ENCODE measurements at regions not wholly inside any gene's neighbourhood (a gene's known extent, or its start where the extent isn't known, plus 50 kb on each side); places are given as distances from the start of the nearest gene placed in this dataset.
"Not testable (repeated sequence)": the region's sequence is repeated elsewhere in the genome, so short reads cannot be mapped to it uniquely, and the experiment has no call there.

GRCh38 chr3:176349706-176350105, 847.6 kb downstream of the TBL1XR1 start:
- Mint-ChIP-seq H3K9me3 (peaks cover 17% of the 10 kb centered on the region), H3K36me3 (ENCODE audit: low read depth) (peaks cover 6% of the 10 kb centered on the region), H3K27ac (ENCODE audit: unreplicated experiment) (no peak overlapping the region), H3K4me1 (peaks cover 27% of the 10 kb centered on the region), H3K4me3 (no peak overlapping the region), H3K27me3 (ENCODE audit: low read depth) (no peaks in the 10 kb centered on the region)
- no peak for DNase-seq (ENCODE audit: low read depth, low spot score)
- TF ChIP-seq CTCF (conservative IDR thresholded peaks at IDR 0.05) = no peak

DNA sequence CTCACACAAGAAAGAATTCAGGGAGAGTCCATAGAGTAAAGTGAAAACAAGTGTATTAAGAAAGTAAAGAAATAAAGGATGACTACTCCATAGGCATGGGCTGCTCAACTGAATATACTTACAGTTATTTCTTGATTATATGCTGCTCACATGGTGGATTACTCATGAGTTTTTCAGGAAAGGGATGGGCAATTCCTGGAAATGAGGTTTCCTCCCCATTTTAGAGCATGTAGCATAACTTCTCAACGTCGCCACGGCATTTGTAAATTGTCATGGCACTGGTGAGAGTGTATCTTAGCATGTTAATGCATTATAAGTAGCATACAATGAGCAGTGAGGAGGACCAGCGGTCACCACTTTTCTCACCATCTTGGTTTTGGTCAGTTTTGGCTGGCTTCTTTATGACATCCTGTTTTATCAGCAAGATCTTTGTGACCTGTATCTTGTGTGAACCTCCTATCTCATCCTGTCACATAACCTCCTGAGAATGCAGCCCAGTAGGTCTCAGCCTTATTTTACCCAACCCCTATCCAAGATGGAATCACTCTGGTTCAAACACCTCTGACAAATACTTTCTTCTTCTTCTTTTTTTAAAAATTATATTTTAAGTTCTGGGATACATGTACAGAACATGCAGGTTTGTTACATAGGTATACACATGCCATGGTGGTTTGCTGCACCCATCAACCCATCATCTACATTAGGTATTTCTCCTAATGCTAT, 849.7 kb downstream of the TBL1XR1 start:
- no peak for DNase-seq (ENCODE audit: low read depth, low spot score)
- H3K27ac Mint-ChIP-seq (ENCODE audit: unreplicated experiment) = no peak overlapping the region
- peaks cover 11% of the 10 kb centered on the region for H3K9me3 Mint-ChIP-seq
- H3K4me1 Mint-ChIP-seq = peaks cover 15% of the 10 kb centered on the region
- H3K27me3 Mint-ChIP-seq (ENCODE audit: low read depth) = no peaks in the 10 kb centered on the region
- H3K36me3 Mint-ChIP-seq (ENCODE audit: low read depth) = peaks cover 6% of the 10 kb centered on the region
- no peak for TF ChIP-seq CTCF (conservative IDR thresholded peaks at IDR 0.05)
- H3K4me3 Mint-ChIP-seq = no peak overlapping the region

GRCh38 chr3:176341963-176342362, 855.3 kb downstream of the TBL1XR1 start:
- Mint-ChIP-seq H3K36me3 (ENCODE audit: low read depth) (no peaks in the 10 kb centered on the region), H3K27me3 (ENCODE audit: low read depth) (no peaks in the 10 kb centered on the region), H3K27ac (ENCODE audit: unreplicated experiment) (no peak overlapping the region), H3K4me1 (peaks cover 7% of the 10 kb centered on the region), H3K9me3 (peaks cover 10% of the 10 kb centered on the region), H3K4me3 (no peak overlapping the region)
- TF ChIP-seq CTCF (conservative IDR thresholded peaks at IDR 0.05) = no peak
- DNase-seq (ENCODE audit: low read depth, low spot score) = no peak

DNA sequence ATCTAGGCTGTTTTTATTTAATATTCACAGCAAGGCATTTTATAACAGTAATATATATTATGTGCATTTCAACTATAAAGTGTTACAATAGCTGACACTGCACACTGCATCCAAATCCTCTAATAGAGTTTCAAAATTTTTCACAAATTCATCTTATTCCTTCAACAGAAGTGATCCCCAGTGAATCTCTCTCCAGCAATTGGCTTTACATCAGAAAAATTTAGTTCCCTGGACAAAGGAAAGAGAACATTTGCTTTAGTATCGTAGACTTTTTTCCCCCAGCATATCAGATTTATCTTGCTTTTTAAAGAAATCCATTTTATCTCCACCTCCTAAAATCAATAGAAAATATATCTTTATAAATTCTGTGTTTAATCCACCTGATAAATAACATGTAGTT, 868.6 kb downstream of the TBL1XR1 start:
- Mint-ChIP-seq H3K4me3 (no peak overlapping the region), H3K4me1 (no peaks in the 10 kb centered on the region), H3K36me3 (ENCODE audit: low read depth) (peaks cover 6% of the 10 kb centered on the region)

GRCh38 chr3:176328198-176328597, 869.1 kb downstream of the TBL1XR1 start:
- no peak for DNase-seq (ENCODE audit: low read depth, low spot score)
- Mint-ChIP-seq H3K27me3 (ENCODE audit: low read depth) (peaks cover 24% of the 10 kb centered on the region), H3K4me3 (no peak overlapping the region), H3K9me3 (peaks cover 2% of the 10 kb centered on the region), H3K4me1 (no peaks in the 10 kb centered on the region), H3K36me3 (ENCODE audit: low read depth) (peaks cover 6% of the 10 kb centered on the region), H3K27ac (ENCODE audit: unreplicated experiment) (no peak overlapping the region)
- no peak for TF ChIP-seq CTCF (conservative IDR thresholded peaks at IDR 0.05)

More for the DNA sequence above, 868.6 kb downstream of the TBL1XR1 start:
- Mint-ChIP-seq H3K27me3 (ENCODE audit: low read depth) (peaks cover 24% of the 10 kb centered on the region), H3K9me3 (peaks cover 2% of the 10 kb centered on the region), H3K27ac (ENCODE audit: unreplicated experiment) (no peak overlapping the region)
- DNase-seq (ENCODE audit: low read depth, low spot score) = no peak
- TF ChIP-seq CTCF (conservative IDR thresholded peaks at IDR 0.05) = no peak

DNA sequence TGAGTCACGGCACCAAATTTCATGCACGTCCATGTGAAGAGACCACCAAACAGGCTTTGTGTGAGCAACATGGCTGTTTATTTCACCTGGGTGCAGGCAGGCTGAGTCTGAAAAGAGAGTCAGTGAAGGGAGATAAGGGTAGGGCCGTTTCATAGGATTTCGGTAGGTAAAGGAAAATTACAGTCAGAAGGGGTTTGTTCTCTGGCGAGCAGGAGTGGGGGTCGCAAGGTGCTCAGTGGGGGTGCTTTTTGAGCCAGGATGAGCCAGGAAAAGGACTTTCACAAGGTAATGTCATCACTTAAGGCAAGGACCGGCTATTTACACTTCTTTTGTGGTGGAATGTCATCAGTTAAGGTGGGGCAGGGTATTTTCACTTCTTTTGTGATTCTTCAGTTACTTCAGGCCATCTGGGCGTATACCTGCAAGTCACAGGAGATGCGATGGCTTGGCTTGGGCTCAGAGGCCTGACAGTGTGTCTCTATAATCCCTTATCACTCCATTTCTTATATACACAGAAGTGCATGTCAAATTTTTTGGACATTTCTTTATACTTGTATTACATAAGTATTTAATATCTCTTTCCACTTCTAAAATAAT, 870.3 kb downstream of the TBL1XR1 start:
- not testable (repeated sequence) for H3K36me3 Mint-ChIP-seq (ENCODE audit: low read depth); H3K9me3 Mint-ChIP-seq

DNA sequence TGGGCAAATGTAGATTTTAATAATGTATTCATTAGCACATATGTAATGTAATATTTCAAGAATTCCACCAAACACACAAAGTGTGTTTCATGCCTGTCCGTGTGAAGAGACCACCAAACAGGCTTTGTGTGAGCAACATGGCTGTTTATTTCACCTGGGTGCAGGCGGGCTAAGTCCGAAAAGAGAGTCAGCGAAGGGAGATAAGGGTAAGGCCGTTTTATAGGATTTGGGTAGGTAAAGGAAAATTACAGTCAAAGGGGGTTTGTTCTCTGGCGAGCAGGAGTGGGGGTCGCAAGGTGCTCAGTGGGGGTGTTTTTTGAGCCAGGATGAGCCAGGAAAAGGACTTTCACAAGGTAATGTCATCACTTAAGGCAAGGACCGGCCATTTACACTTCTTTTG, 875.8 kb downstream of the TBL1XR1 start:
- peaks cover 17% of the 10 kb centered on the region for H3K27me3 Mint-ChIP-seq (ENCODE audit: low read depth)
- H3K4me3 Mint-ChIP-seq; H3K4me1 Mint-ChIP-seq; H3K36me3 Mint-ChIP-seq (ENCODE audit: low read depth); H3K9me3 Mint-ChIP-seq; H3K27ac Mint-ChIP-seq (ENCODE audit: unreplicated experiment); DNase-seq (ENCODE audit: low read depth, low spot score): not testable (repeated sequence)

More for the DNA sequence above, 870.3 kb downstream of the TBL1XR1 start:
- H3K4me1 Mint-ChIP-seq; H3K4me3 Mint-ChIP-seq; DNase-seq (ENCODE audit: low read depth, low spot score); H3K27ac Mint-ChIP-seq (ENCODE audit: unreplicated experiment): not testable (repeated sequence)
- peaks cover 24% of the 10 kb centered on the region for H3K27me3 Mint-ChIP-seq (ENCODE audit: low read depth)

Data from neural crest cell (in vitro differentiated cells).